Panc1 (cell line): ENCODE measurements at regions not wholly inside any gene's neighbourhood (a gene's known extent, or its start where the extent isn't known, plus 50 kb on each side); places are given as distances from the start of the nearest gene placed in this dataset.

ENCODE experiments used
- ATAC-seq: fragments of 200-7000 bp; cut with Tn5 transposase; 2 replicates; pipeline ENCODE4 v1.9.1; 2020; ENCODE audit warnings: mild to moderate bottlenecking, moderate library complexity
- BruUV-seq: library from RNA; stranded (reverse); fragments of 400-500 nt; replicated peaks from 2 replicates; lab custom pipeline; 2021; lab: Mats Ljungman, UMichigan
- CTCF ChIA-PET: fragments of 300-600 bp; sonication (Branson Sonifier 250); formaldehyde crosslinking; loops from one replicate; lab custom pipeline; 2022; ENCODE audit warnings: antibody characterized with exemption; lab: Charles Lee
- POLR2A ChIA-PET: fragments of 300-600 bp; sonication (Branson Sonifier 250); formaldehyde crosslinking; loops from one replicate; lab custom pipeline; 2022; ENCODE audit warnings: antibody characterized with exemption; lab: Charles Lee
- DNase-seq: peaks from one replicate; pipeline ENCODE4 v3.0.0-alpha.2; 2010; ENCODE audit warnings: low read depth, low spot score
- H3K27ac ChIP-seq: 2 replicates; pipeline ENCODE4 v1.5.1; 2011; ENCODE audit warnings: mild to moderate bottlenecking, low read length, inconsistent platforms
- H3K27me3 ChIP-seq: fragments of 200-500 bp; sonication (Bioruptor generic); 2 replicates; pipeline ENCODE4 v1.6.0; 2014; ENCODE audit warnings: low read length, inconsistent platforms; ENCODE audit not compliant: control insufficient read depth, insufficient read depth
- H3K36me3 ChIP-seq: fragments of 200-500 bp; sonication (Bioruptor generic); 2 replicates; pipeline ENCODE4 v1.5.1; 2014; ENCODE audit warnings: inconsistent platforms, mild to moderate bottlenecking, low read length, moderate library complexity; ENCODE audit not compliant: control insufficient read depth, insufficient read depth
- H3K4me1 ChIP-seq: 2 replicates; pipeline ENCODE4 v1.5.1; 2011; ENCODE audit warnings: inconsistent platforms, mild to moderate bottlenecking, low read length, moderate library complexity; ENCODE audit not compliant: control insufficient read depth, insufficient read depth
- H3K4me3 ChIP-seq, 2 experiments: 2 replicates each; pipeline ENCODE4 v1.5.1; 2011 to 2012; ENCODE audit warnings: low read depth in 2 of 2, low read length in 2 of 2, mild to moderate bottlenecking in 2 of 2, inconsistent platforms in 1 of 2, moderate library complexity in 1 of 2
- H3K9me3 ChIP-seq: fragments of 200-500 bp; sonication (Bioruptor generic); 2 replicates; pipeline ENCODE4 v1.5.1; 2014; ENCODE audit warnings: low read depth, mild to moderate bottlenecking, inconsistent platforms, low read length, moderate library complexity; ENCODE audit not compliant: control insufficient read depth, insufficient read depth
- CTCF ChIP-seq: fragments of 450-650 bp; IDR thresholded peaks from 2 replicates; pipeline ENCODE4 v1.5.1; 2017; ENCODE audit warnings: mild to moderate bottlenecking
- POLR2AphosphoS5 ChIP-seq: IDR thresholded peaks from 2 replicates; pipeline ENCODE4 v1.6.1; 2012; ENCODE audit warnings: mild to moderate bottlenecking, low read depth, low read length, moderate library complexity
- REST ChIP-seq, 2 experiments: IDR thresholded peaks; 2 replicates each; pipeline ENCODE4 v1.6.1; 2011 to 2012; ENCODE audit warnings: low read depth in 2 of 2, control low read depth in 1 of 2, low read length in 1 of 2, mild to moderate bottlenecking in 1 of 2, moderate library complexity in 1 of 2; ENCODE audit not compliant: insufficient read depth in 1 of 2
- SIN3A ChIP-seq: IDR thresholded peaks from 2 replicates; pipeline ENCODE4 v1.6.1; 2012; ENCODE audit warnings: low read depth, mild to moderate bottlenecking, low read length, moderate library complexity, borderline replicate concordance; ENCODE audit not compliant: insufficient read depth
- TCF7L2 ChIP-seq: IDR thresholded peaks from 2 replicates; pipeline ENCODE4 v1.6.1; 2011; ENCODE audit warnings: mild to moderate bottlenecking, low read depth, low read length, inconsistent platforms
- in situ Hi-C: cut with HindIII; loops from 2 replicates; pipeline ENCODE4 v1.10.0; 2016; ENCODE audit warnings: low sequenced_read_pairs, low pct_unique_long_range_greater_than_20kb
- intact Hi-C: fragments of 100-400 bp; cut with micrococcal nuclease; formaldehyde crosslinking; loops from one replicate; pipeline ENCODE4 v1.10.0; 2022; ENCODE audit not compliant: unreplicated experiment

- H3K9me3 ChIP-seq: no peaks in the 10 kb centered on the region
- H3K4me1 ChIP-seq: no peaks in the 10 kb centered on the region
- CTCF ChIA-PET: no interaction called here
- H3K27me3 ChIP-seq: peaks cover 6% of the 10 kb centered on the region; the same call in 1 of the 2 replicates
- no TSS peak for BruUV-seq
- intact Hi-C loops (no loop called here), in situ Hi-C loops (no loop called here)
- ATAC-seq (no peak), DNase-seq (no peak)
- TF ChIP-seq REST (IDR thresholded peaks at IDR 0.05; ENCODE audit: insufficient read depth in 1 of 2, low read depth in 2 of 2, low read length in 1 of 2) (no peak), CTCF (no peak), POLR2AphosphoS5 (no peak), SIN3A (no peak), TCF7L2 (no peak)
- no peak overlapping the region for H3K4me3 ChIP-seq
- POLR2A ChIA-PET: no interaction called here
- H3K27ac ChIP-seq: no peak overlapping the region
- H3K36me3 ChIP-seq: no peaks in the 10 kb centered on the region
Observed at GRCh38 chr1:113278371-113278770, 111.9 kb upstream of the MAGI3 start.

GRCh38 chr1:113278777-113279176 lies 111.5 kb upstream of the MAGI3 start:
- Histone ChIP-seq H3K27me3 (peaks cover 5% of the 10 kb centered on the region; the same call in 1 of the 2 replicates), H3K27ac (no peak overlapping the region), H3K4me1 (no peaks in the 10 kb centered on the region), H3K36me3 (no peaks in the 10 kb centered on the region), H3K4me3 (no peak overlapping the region), H3K9me3 (no peaks in the 10 kb centered on the region)
- intact Hi-C loops: no loop called here
- BruUV-seq: no TSS peak
- ATAC-seq: no peak
- POLR2A ChIA-PET: no interaction called here
- TF ChIP-seq REST (IDR thresholded peaks at IDR 0.05; ENCODE audit: insufficient read depth in 1 of 2, low read depth in 2 of 2, low read length in 1 of 2) (no peak), POLR2AphosphoS5 (no peak), CTCF (no peak), TCF7L2 (no peak), SIN3A (no peak)
- no peak for DNase-seq
- CTCF ChIA-PET: no interaction called here
- in situ Hi-C loops: no loop called here
